Lower lobe of right lung (tissue), 2 donors: ENCODE measurements at regions not wholly inside any gene's neighbourhood (a gene's known extent, or its start where the extent isn't known, plus 50 kb on each side); places are given as distances from the start of the nearest gene placed in this dataset.

ENCODE experiments used
- ATAC-seq, 2 donors: fragments of 200-7000 bp; cut with Tn5 transposase; one replicate each; pipeline ENCODE4 v1.9.1; 2020 to 2022; ENCODE audit warnings: mild to moderate bottlenecking in 2 of 2, moderate library complexity in 2 of 2
- DNase-seq: peaks from one replicate; pipeline ENCODE4 v3.0.0-alpha.2; 2020
- H3K27ac ChIP-seq: fragments of 200-600 bp; one replicate; pipeline ENCODE4 v1.8.0; 2022
- H3K27me3 ChIP-seq: fragments of 200-600 bp; one replicate; pipeline ENCODE4 v1.8.0; 2022; ENCODE audit warnings: low read depth
- H3K36me3 ChIP-seq: fragments of 200-600 bp; one replicate; pipeline ENCODE4 v1.8.0; 2022; ENCODE audit warnings: mild to moderate bottlenecking
- H3K4me1 ChIP-seq: fragments of 200-600 bp; one replicate; pipeline ENCODE4 v1.8.0; 2022
- H3K4me3 ChIP-seq: fragments of 200-600 bp; one replicate; pipeline ENCODE4 v1.8.0; 2022; ENCODE audit warnings: mild to moderate bottlenecking
- H3K9me3 ChIP-seq: fragments of 200-600 bp; one replicate; pipeline ENCODE4 v1.8.0; 2022
- intact Hi-C: fragments of 100-400 bp; cut with DNase I; formaldehyde crosslinking; loops from one replicate; pipeline ENCODE4 v1.11.0; 2022
- TF ChIP-seq, protein P1 (sequence below): fragments of 200-600 bp; IDR thresholded peaks from one replicate; pipeline ENCODE4 v1.8.0; 2022; ENCODE audit warnings: antibody characterized with exemption, mild to moderate bottlenecking
- donor health status: DM: no; HTN: yes; CAD: no; lungs with severe emphysema.

DNA sequence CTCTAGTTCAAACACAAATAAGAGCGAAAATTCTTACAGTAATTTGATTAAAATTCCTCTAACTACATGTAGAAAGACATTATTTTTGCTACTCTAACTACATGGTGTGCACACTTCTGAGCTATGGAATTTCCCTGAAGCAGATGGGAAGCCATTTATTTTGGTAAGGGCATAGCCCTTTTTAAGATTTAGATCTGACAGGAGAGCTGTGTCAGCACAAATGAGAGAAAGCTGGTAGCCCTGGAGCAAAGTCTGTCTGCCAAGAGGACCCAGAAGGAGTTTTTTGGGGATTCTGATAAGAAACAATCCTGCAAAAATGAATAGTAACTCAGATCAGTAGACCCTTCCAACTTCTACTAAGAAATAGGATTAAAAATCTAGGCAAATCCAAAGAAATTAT lies 595.9 kb upstream of the MEF2C start:
- Histone ChIP-seq H3K36me3 (no peaks in the 10 kb centered on the region), H3K27ac (no peak overlapping the region), H3K4me3 (no peak overlapping the region), H3K9me3 (no peaks in the 10 kb centered on the region), H3K4me1 (no peaks in the 10 kb centered on the region), H3K27me3 (no peaks in the 10 kb centered on the region)
- DNase-seq (no peak), ATAC-seq (no peak)
- intact Hi-C loops, result no loop called here
- TF ChIP-seq, protein P1, sequence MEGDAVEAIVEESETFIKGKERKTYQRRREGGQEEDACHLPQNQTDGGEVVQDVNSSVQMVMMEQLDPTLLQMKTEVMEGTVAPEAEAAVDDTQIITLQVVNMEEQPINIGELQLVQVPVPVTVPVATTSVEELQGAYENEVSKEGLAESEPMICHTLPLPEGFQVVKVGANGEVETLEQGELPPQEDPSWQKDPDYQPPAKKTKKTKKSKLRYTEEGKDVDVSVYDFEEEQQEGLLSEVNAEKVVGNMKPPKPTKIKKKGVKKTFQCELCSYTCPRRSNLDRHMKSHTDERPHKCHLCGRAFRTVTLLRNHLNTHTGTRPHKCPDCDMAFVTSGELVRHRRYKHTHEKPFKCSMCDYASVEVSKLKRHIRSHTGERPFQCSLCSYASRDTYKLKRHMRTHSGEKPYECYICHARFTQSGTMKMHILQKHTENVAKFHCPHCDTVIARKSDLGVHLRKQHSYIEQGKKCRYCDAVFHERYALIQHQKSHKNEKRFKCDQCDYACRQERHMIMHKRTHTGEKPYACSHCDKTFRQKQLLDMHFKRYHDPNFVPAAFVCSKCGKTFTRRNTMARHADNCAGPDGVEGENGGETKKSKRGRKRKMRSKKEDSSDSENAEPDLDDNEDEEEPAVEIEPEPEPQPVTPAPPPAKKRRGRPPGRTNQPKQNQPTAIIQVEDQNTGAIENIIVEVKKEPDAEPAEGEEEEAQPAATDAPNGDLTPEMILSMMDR, result no peak

DNA sequence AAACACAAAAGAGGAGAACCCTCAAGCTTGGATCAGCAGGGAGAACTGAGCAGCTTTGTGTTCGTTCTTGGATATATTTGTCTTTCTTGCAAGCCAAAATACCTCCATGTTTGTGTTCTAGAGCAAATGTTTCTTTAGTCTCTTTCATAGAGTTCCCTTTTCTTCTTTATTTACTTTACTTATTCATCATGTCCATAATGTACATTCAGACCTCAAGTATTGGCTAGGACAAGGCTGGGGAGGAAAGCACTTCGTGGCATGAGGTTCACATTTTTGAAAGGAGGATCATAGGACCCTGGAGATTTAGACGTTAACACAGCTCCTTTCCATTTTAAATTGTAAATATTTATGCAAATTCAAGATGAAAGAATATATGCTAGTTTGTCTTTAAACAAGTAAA lies 590.2 kb upstream of the MEF2C start:
- H3K36me3 ChIP-seq, result no peaks in the 10 kb centered on the region
- TF ChIP-seq, protein P1, result no peak
- intact Hi-C loops, result no loop called here
- H3K27me3 ChIP-seq, result no peaks in the 10 kb centered on the region
- no peak overlapping the region for H3K4me3 ChIP-seq
- no peak overlapping the region for H3K27ac ChIP-seq
- no peaks in the 10 kb centered on the region for H3K9me3 ChIP-seq
- ATAC-seq, result no peak
- DNase-seq, result no peak
- no peaks in the 10 kb centered on the region for H3K4me1 ChIP-seq

DNA sequence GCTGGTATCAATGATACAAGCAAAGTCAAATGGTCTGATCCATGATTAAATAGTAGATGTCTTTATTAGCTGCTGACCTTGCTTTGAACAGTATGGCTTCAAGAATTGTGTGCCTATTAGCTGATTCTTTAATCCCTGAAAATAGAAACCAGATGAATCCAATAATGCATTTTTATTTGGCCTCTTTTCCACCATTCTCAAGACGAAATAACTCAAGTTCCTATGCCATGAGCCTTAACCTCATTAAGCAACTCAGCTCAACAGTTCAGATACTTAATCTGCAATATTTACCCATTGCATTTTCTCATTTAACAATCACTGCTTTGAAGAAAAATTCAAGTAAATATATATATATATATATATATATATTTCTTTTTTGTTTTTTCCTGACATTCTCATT lies 588.6 kb upstream of the MEF2C start:
- Histone ChIP-seq H3K4me1 (no peaks in the 10 kb centered on the region), H3K27me3 (no peaks in the 10 kb centered on the region), H3K36me3 (no peaks in the 10 kb centered on the region), H3K9me3 (no peaks in the 10 kb centered on the region), H3K27ac (no peak overlapping the region), H3K4me3 (no peak overlapping the region)
- DNase-seq (no peak), ATAC-seq (no peak)
- TF ChIP-seq, protein P1, result no peak
- intact Hi-C loops, result no loop called here

DNA sequence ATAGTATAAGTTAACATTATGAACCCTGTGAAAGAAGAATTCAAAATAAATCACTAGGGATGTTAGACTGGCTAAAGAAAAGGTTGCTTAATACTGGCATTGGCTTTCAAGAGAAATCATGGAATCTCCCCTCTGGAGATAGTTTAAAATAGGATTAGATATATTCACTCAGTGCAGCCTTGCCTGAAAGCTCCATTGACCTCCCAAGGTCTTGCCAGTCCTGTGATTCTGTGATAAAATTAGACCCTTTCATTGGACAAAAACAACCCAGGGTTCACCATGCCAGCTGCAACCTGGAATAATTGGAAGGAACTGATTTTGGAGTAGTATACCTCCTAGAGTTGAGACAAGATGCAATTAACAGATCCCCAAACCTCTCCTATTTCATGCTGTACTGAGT lies 588.1 kb upstream of the MEF2C start:
- no peak overlapping the region for H3K27ac ChIP-seq
- TF ChIP-seq, protein P1, result no peak
- no peaks in the 10 kb centered on the region for H3K27me3 ChIP-seq
- ATAC-seq, result no peak
- H3K4me1 ChIP-seq, result no peaks in the 10 kb centered on the region
- no peaks in the 10 kb centered on the region for H3K9me3 ChIP-seq
- H3K36me3 ChIP-seq, result no peaks in the 10 kb centered on the region
- DNase-seq, result no peak
- intact Hi-C loops, result no loop called here
- no peak overlapping the region for H3K4me3 ChIP-seq

DNA sequence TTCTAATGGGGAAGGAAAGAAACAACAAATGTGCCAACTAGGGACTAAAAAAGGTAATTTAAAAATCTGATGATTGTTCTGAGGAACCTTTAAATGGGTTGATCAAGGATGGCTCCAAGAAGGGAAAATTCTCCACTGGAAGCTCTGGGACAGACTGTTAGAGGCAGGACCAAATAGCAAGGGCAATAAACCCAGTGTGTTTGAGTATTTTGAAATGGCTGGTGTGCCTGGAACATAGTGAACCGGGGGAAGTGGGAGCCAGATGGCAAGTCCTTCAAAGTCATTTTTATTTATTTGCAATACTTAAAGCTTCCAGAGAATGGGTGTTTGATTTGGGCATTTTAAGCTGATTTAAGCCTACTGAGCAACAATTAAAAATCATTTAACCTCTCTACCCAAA lies 587.7 kb upstream of the MEF2C start:
- Histone ChIP-seq H3K36me3 (no peaks in the 10 kb centered on the region), H3K4me1 (no peaks in the 10 kb centered on the region), H3K27ac (no peak overlapping the region), H3K4me3 (no peak overlapping the region), H3K9me3 (no peaks in the 10 kb centered on the region), H3K27me3 (no peaks in the 10 kb centered on the region)
- intact Hi-C loops, result no loop called here
- DNase-seq (no peak), ATAC-seq (no peak)
- TF ChIP-seq, protein P1, result no peak

DNA sequence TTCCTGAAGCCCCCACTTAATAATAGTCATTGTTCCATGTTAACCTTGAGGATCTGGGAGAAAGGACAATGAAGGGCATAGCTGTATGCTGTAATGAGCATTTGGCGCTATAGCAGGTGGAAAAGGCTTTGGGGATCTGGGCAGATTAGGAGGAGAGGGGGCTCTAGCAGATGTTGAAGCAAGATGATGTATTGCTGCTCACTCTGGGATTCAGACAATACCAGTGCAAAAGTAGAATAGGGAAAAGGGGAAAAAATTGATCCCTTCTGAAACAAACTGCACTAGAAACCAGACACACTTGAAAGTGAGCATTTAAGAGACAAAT lies 575.3 kb upstream of the MEF2C start:
- Histone ChIP-seq H3K4me1 (peaks cover 3% of the 10 kb centered on the region), H3K36me3 (no peaks in the 10 kb centered on the region), H3K27ac (no peak overlapping the region), H3K9me3 (no peaks in the 10 kb centered on the region), H3K27me3 (no peaks in the 10 kb centered on the region), H3K4me3 (no peak overlapping the region)
- ATAC-seq (peak in 1 of 2 donors; percentile 12), DNase-seq (no peak)
- TF ChIP-seq, protein P1, result no peak
- intact Hi-C loops, result no loop called here
